ENCODE measurements at regions not wholly inside any gene's neighbourhood (a gene's known extent, or its start where the extent isn't known, plus 50 kb on each side); places are given as distances from the start of the nearest gene placed in this dataset.

- H3K9me3 ChIP-seq, result no peaks in the 10 kb centered on the region
- H3K27me3 ChIP-seq, result no peaks in the 10 kb centered on the region
- TF ChIP-seq, protein P1, sequence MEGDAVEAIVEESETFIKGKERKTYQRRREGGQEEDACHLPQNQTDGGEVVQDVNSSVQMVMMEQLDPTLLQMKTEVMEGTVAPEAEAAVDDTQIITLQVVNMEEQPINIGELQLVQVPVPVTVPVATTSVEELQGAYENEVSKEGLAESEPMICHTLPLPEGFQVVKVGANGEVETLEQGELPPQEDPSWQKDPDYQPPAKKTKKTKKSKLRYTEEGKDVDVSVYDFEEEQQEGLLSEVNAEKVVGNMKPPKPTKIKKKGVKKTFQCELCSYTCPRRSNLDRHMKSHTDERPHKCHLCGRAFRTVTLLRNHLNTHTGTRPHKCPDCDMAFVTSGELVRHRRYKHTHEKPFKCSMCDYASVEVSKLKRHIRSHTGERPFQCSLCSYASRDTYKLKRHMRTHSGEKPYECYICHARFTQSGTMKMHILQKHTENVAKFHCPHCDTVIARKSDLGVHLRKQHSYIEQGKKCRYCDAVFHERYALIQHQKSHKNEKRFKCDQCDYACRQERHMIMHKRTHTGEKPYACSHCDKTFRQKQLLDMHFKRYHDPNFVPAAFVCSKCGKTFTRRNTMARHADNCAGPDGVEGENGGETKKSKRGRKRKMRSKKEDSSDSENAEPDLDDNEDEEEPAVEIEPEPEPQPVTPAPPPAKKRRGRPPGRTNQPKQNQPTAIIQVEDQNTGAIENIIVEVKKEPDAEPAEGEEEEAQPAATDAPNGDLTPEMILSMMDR (IDR thresholded peaks at IDR 0.05), result no peak
- H3K27ac ChIP-seq, result no peak overlapping the region
- intact Hi-C loops (cut with DNase I), result no loop called here
- no peaks in the 10 kb centered on the region for H3K36me3 ChIP-seq
- no peak overlapping the region for H3K4me3 ChIP-seq
- no peak for DNase-seq (ENCODE audit: low spot score in 2 of 2)
- H3K4me1 ChIP-seq, result no peaks in the 10 kb centered on the region
Observed at GRCh38 chr13:37194428-37194861, 89.0 kb upstream of the CSNK1A1L start.

- H3K27ac ChIP-seq, result no peak overlapping the region
- H3K36me3 ChIP-seq, result no peaks in the 10 kb centered on the region
- no peak for DNase-seq (ENCODE audit: low spot score in 2 of 2)
- TF ChIP-seq, protein P1 (IDR thresholded peaks at IDR 0.05), result no peak
- H3K4me1 ChIP-seq, result no peaks in the 10 kb centered on the region
- no peaks in the 10 kb centered on the region for H3K9me3 ChIP-seq
- no peak overlapping the region for H3K4me3 ChIP-seq
- intact Hi-C loops (cut with DNase I), result no loop called here
- H3K27me3 ChIP-seq, result no peaks in the 10 kb centered on the region
Observed at GRCh38 chr13:37192956-37193355, 87.5 kb upstream of the CSNK1A1L start.

- Histone ChIP-seq H3K27me3 (no peaks in the 10 kb centered on the region), H3K9me3 (no peaks in the 10 kb centered on the region), H3K4me1 (no peaks in the 10 kb centered on the region), H3K36me3 (no peaks in the 10 kb centered on the region), H3K4me3 (no peak overlapping the region), H3K27ac (no peak overlapping the region)
- intact Hi-C loops (cut with DNase I), result no loop called here
- TF ChIP-seq, protein P1 (IDR thresholded peaks at IDR 0.05), result no peak
- no peak for DNase-seq (ENCODE audit: low spot score in 2 of 2)
Observed at GRCh38 chr13:37187621-37188020, 82.2 kb upstream of the CSNK1A1L start.

- Histone ChIP-seq H3K4me1 (no peaks in the 10 kb centered on the region), H3K9me3 (no peaks in the 10 kb centered on the region), H3K4me3 (no peak overlapping the region), H3K27me3 (no peaks in the 10 kb centered on the region), H3K36me3 (no peaks in the 10 kb centered on the region), H3K27ac (no peak overlapping the region)
- no peak for DNase-seq (ENCODE audit: low spot score in 2 of 2)
- TF ChIP-seq, protein P1 (IDR thresholded peaks at IDR 0.05), result no peak
- intact Hi-C loops (cut with DNase I), result no loop called here
Observed at GRCh38 chr13:37187105-37187504, 81.6 kb upstream of the CSNK1A1L start.

GRCh38 chr13:37181620-37182019 is 76.2 kb upstream of the CSNK1A1L start:
- Histone ChIP-seq H3K27ac (no peak overlapping the region), H3K4me1 (no peaks in the 10 kb centered on the region), H3K36me3 (no peaks in the 10 kb centered on the region), H3K4me3 (no peak overlapping the region), H3K27me3 (no peaks in the 10 kb centered on the region), H3K9me3 (no peaks in the 10 kb centered on the region)
- intact Hi-C loops (cut with DNase I), result no loop called here
- TF ChIP-seq, protein P1 (IDR thresholded peaks at IDR 0.05), result no peak
- no peak for DNase-seq (ENCODE audit: low spot score in 2 of 2)

DNA sequence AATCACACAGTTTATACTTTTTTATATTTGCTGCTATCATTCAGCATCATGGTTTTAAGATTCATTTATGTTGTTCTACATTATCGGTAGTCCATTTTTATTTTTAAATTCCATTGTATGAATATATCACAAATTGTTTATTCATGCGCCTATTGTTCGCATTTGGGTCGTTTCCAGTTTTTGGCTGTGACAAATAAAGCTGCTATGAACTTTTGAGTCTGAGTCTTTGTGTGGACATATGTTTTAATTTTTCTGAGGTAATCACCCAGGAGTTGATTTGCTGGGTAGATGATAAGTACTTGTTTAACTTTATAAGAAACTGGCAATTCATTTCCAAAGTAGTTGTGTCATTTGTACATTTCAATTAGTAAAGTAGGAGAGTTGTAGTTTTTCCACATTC is 74.2 kb upstream of the CSNK1A1L start:
- no peaks in the 10 kb centered on the region for H3K27me3 ChIP-seq
- H3K9me3 ChIP-seq, result no peaks in the 10 kb centered on the region
- DNase-seq (ENCODE audit: low spot score in 2 of 2), result no peak
- H3K4me3 ChIP-seq, result no peak overlapping the region
- H3K4me1 ChIP-seq, result no peaks in the 10 kb centered on the region
- H3K36me3 ChIP-seq, result no peaks in the 10 kb centered on the region
- TF ChIP-seq, protein P1 (IDR thresholded peaks at IDR 0.05), result no peak
- intact Hi-C loops (cut with DNase I), result no loop called here
- no peak overlapping the region for H3K27ac ChIP-seq

All from ascending aorta (tissue), 2 donors.